ENCODE measurements at regions not wholly inside any gene's neighbourhood (a gene's known extent, or its start where the extent isn't known, plus 50 kb on each side); places are given as distances from the start of the nearest gene placed in this dataset.
"Not testable (repeated sequence)": the region's sequence is repeated elsewhere in the genome, so short reads cannot be mapped to it uniquely, and the experiment has no call there.

- Mint-ChIP-seq H3K27me3 (peaks cover 3% of the 10 kb centered on the region), H3K4me3 (no peak overlapping the region), H3K4me1 (ENCODE audit: low read depth) (peaks cover 17% of the 10 kb centered on the region), H3K27ac (no peak overlapping the region), H3K36me3 (peaks cover 3% of the 10 kb centered on the region), H3K9me3 (ENCODE audit: low read depth) (no peaks in the 10 kb centered on the region)
Observed at GRCh38 chr1:182237329-182237728, 154.3 kb downstream of the GLUL start.

GRCh38 chr1:182236651-182237077 is 154.9 kb downstream of the GLUL start:
- peaks cover 17% of the 10 kb centered on the region for H3K4me1 Mint-ChIP-seq (ENCODE audit: low read depth)
- H3K27ac Mint-ChIP-seq: no peak overlapping the region
- H3K36me3 Mint-ChIP-seq: peaks cover 3% of the 10 kb centered on the region
- H3K27me3 Mint-ChIP-seq: peaks cover 3% of the 10 kb centered on the region
- H3K4me3 Mint-ChIP-seq: no peak overlapping the region
- H3K9me3 Mint-ChIP-seq (ENCODE audit: low read depth): no peaks in the 10 kb centered on the region

DNA sequence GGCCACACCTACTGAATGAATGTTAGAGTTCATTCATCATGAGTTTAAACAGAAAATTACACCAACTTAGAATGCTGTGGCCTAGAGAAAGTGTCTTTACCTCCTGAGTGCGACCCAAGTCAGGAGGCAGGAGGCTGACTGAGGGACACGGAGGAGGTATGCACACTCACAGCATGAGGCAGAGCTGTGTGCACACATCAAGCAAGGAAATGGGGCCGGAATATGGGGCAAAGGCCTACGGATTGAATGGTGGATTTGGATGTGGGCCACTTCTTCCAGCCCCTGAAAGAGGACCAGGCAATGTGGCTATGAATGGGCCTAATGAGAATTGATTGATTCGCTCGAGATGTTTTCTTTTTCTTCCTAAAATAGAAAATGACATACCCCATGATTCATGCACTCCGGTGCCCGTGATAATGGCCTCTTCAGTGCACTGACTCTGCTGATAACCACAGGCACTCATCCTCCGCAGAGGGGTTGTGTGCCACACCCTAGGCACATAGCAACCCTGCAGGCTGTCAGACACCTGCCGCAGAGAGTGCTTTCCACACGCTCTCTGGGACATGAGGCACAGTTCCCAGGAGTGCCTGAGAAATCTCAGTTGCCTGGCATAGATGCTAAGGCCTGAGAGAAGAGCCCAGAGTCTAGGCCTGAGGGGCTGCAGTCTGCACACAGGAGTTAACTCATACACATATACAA is 155.5 kb downstream of the GLUL start:
- Mint-ChIP-seq H3K4me3 (no peak overlapping the region), H3K27ac (no peak overlapping the region), H3K36me3 (peaks cover 3% of the 10 kb centered on the region), H3K27me3 (peaks cover 3% of the 10 kb centered on the region), H3K4me1 (ENCODE audit: low read depth) (peaks cover 17% of the 10 kb centered on the region), H3K9me3 (ENCODE audit: low read depth) (no peaks in the 10 kb centered on the region)

DNA sequence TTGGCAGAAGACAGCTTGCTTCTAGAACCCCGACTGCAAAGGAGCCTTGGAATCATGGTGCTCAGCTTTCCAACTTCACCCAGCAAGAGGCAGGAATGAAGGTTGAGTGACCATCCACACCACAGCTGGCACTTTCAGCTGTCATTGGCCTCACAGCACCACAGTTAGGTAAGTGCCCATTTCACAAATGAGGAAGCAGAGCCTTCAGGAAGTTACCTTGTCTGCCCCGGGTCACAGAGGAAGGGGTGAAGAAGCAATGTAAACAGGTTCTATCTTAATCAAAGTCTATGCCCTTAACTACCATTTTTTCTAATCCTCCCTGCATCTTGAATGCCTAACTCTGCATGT is 156.0 kb downstream of the GLUL start:
- Mint-ChIP-seq H3K4me3 (no peak overlapping the region), H3K36me3 (peaks cover 2% of the 10 kb centered on the region), H3K27me3 (peaks cover 3% of the 10 kb centered on the region), H3K4me1 (ENCODE audit: low read depth) (peaks cover 17% of the 10 kb centered on the region), H3K9me3 (ENCODE audit: low read depth) (no peaks in the 10 kb centered on the region), H3K27ac (no peak overlapping the region)

- Mint-ChIP-seq H3K36me3 (no peaks in the 10 kb centered on the region), H3K4me1 (ENCODE audit: low read depth) (peaks cover under 1% of the 10 kb centered on the region), H3K4me3 (no peak overlapping the region), H3K27ac (no peak overlapping the region), H3K27me3 (no peaks in the 10 kb centered on the region), H3K9me3 (ENCODE audit: low read depth) (no peaks in the 10 kb centered on the region)
Observed at GRCh38 chr1:182229921-182230491, 161.6 kb downstream of the GLUL start.

GRCh38 chr1:182229451-182229850 is 162.1 kb downstream of the GLUL start:
- no peaks in the 10 kb centered on the region for H3K36me3 Mint-ChIP-seq

DNA sequence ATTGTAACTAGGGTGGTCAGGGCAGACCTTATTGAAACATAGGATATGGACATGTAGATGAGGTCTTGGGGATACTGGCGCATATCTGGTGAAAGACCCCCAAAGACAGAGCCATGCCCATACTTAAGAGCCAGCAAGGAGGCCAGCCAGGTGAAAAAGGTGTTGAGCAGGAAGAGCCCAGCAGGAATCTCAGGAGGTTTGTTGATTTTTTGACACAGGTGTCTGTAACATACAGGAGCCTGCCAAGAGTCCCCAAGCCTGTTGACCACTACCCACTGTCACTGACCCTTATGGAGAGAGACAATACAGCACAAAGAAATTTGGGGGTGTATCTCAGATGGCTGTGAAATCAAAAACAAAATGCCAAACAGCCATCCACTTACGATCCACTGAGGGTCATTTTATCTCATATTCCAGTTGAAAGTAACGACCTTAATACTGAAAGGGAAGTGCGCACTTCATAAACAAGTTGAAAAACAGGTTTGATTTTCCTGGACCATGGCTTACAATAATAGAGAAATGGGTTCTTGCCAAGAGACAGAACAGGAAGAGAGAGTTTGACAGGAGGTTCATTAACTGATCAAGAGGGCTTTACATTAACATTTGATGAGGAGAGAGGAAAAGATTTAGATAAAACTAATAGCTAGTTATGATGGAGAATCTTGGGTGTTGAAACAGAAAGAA is 163.6 kb downstream of the GLUL start:
- Mint-ChIP-seq H3K36me3 (no peaks in the 10 kb centered on the region), H3K4me1 (ENCODE audit: low read depth) (no peaks in the 10 kb centered on the region), H3K27ac (no peak overlapping the region), H3K4me3 (no peak overlapping the region), H3K27me3 (no peaks in the 10 kb centered on the region), H3K9me3 (ENCODE audit: low read depth) (peaks cover 6% of the 10 kb centered on the region)

More at GRCh38 chr1:182229451-182229850, 162.1 kb downstream of the GLUL start:
- no peaks in the 10 kb centered on the region for H3K27me3 Mint-ChIP-seq
- no peak overlapping the region for H3K27ac Mint-ChIP-seq
- no peaks in the 10 kb centered on the region for H3K4me1 Mint-ChIP-seq (ENCODE audit: low read depth)
- peaks cover 1% of the 10 kb centered on the region for H3K9me3 Mint-ChIP-seq (ENCODE audit: low read depth)
- no peak overlapping the region for H3K4me3 Mint-ChIP-seq

DNA sequence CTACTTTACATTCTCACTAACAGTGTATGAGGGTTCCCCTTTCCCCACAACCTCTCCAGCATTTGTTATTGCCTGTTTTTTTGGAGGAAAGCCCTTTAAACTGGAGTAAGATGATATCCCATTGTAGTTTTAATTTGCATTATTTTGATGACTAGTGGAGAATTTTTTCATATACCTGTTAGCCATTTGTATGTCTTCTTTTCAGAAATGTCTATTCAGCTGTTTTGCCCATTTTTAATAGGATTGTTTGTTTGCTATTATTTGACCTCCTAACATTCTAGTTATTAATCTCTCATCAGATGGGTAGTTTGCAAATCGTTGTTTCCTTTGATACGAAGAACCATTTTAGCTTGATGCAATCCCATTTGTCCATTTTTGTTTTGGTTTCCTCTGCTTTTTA is 165.0 kb downstream of the GLUL start:
- Mint-ChIP-seq H3K4me3 (no peak overlapping the region), H3K27ac (no peak overlapping the region), H3K36me3 (peaks cover 4% of the 10 kb centered on the region), H3K27me3 (no peaks in the 10 kb centered on the region), H3K4me1 (ENCODE audit: low read depth) (no peaks in the 10 kb centered on the region), H3K9me3 (ENCODE audit: low read depth) (peaks cover 14% of the 10 kb centered on the region)

- not testable (repeated sequence) for H3K36me3 Mint-ChIP-seq; H3K4me3 Mint-ChIP-seq; H3K27me3 Mint-ChIP-seq; H3K4me1 Mint-ChIP-seq (ENCODE audit: low read depth); H3K27ac Mint-ChIP-seq
- H3K9me3 Mint-ChIP-seq (ENCODE audit: low read depth): peaks cover 14% of the 10 kb centered on the region
Observed at GRCh38 chr1:182225755-182226154, 164.2 kb upstream of the ZNF648 start.

- H3K36me3 Mint-ChIP-seq; H3K4me3 Mint-ChIP-seq; H3K27ac Mint-ChIP-seq; H3K4me1 Mint-ChIP-seq (ENCODE audit: low read depth); H3K27me3 Mint-ChIP-seq: not testable (repeated sequence)
- peaks cover 20% of the 10 kb centered on the region for H3K9me3 Mint-ChIP-seq (ENCODE audit: low read depth)
Observed at GRCh38 chr1:182221990-182222389, 160.5 kb upstream of the ZNF648 start.

DNA sequence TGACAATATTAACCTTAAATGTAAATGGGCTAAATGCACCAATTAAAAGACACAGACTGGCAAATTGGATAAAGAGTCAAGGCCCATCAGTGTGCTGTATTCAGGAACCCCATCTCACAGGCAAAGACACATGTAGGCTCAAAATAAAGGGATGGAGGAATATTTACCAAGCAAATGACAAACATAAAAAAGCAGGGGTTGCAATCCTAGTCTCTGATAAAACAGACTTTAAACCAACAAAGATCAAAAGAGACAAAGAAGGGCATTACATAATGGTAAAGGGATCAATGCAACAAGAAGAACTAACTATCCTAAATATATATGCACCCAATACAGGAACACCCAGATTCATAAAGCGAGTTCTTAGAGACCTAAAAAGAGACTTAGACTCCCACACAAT is 159.9 kb upstream of the ZNF648 start:
- H3K36me3 Mint-ChIP-seq; H3K4me3 Mint-ChIP-seq; H3K4me1 Mint-ChIP-seq (ENCODE audit: low read depth); H3K27ac Mint-ChIP-seq; H3K27me3 Mint-ChIP-seq: not testable (repeated sequence)
- peaks cover 20% of the 10 kb centered on the region for H3K9me3 Mint-ChIP-seq (ENCODE audit: low read depth)

DNA sequence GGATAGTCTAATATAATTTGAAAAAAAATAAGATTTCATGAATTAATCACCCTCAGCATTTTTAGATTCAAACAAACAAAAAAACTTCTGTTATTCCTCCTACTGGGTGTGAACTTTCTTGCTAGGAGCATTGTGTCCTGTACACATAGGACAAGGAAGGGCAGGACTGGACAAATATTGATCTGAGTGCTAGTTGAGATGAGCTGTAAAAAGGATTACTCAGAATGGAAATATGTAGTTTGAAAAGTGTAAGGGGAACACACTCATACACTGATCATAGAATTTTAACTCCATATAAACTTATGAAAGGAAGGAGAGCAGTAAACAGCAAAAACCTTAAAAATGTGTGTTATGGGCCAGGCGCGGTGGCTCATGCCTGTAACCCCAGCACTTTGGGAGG is 156.5 kb upstream of the ZNF648 start:
- H3K27me3 Mint-ChIP-seq: peaks cover 3% of the 10 kb centered on the region
- H3K4me1 Mint-ChIP-seq (ENCODE audit: low read depth): no peaks in the 10 kb centered on the region
- peaks cover 9% of the 10 kb centered on the region for H3K36me3 Mint-ChIP-seq
- H3K4me3 Mint-ChIP-seq: no peak overlapping the region
- H3K27ac Mint-ChIP-seq: no peak overlapping the region
- peaks cover 14% of the 10 kb centered on the region for H3K9me3 Mint-ChIP-seq (ENCODE audit: low read depth)

DNA sequence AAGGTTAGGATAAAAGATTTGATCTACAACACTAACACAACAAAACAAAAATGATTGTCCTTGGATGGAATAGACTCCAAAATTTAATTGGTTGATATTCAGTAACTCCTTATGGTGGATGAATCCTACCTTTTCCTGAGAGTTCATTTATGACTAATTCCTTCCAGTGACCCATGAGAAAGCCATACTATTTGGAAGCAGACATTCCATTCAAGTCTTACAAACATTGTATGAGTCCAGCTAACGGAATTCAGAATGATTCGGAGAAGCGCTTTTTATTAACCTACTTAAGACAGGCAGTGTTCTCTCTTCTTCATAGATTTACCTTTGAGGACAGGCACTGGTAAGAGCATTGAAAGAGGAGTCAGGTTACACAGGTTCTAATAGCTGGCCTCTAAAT is 155.6 kb upstream of the ZNF648 start:
- Mint-ChIP-seq H3K9me3 (ENCODE audit: low read depth) (peaks cover 10% of the 10 kb centered on the region), H3K27ac (no peak overlapping the region), H3K27me3 (peaks cover 3% of the 10 kb centered on the region), H3K36me3 (peaks cover 9% of the 10 kb centered on the region), H3K4me3 (no peak overlapping the region), H3K4me1 (ENCODE audit: low read depth) (no peaks in the 10 kb centered on the region)

- H3K4me3 Mint-ChIP-seq: no peak overlapping the region
- H3K9me3 Mint-ChIP-seq (ENCODE audit: low read depth): peaks cover 6% of the 10 kb centered on the region
- no peak overlapping the region for H3K27ac Mint-ChIP-seq
- peaks cover 3% of the 10 kb centered on the region for H3K27me3 Mint-ChIP-seq
- H3K4me1 Mint-ChIP-seq (ENCODE audit: low read depth): no peaks in the 10 kb centered on the region
- H3K36me3 Mint-ChIP-seq: peaks cover 5% of the 10 kb centered on the region
Observed at GRCh38 chr1:182215764-182216163, 154.3 kb upstream of the ZNF648 start.

- Mint-ChIP-seq H3K36me3 (no peaks in the 10 kb centered on the region), H3K4me3 (no peak overlapping the region), H3K9me3 (ENCODE audit: low read depth) (no peaks in the 10 kb centered on the region), H3K4me1 (ENCODE audit: low read depth) (no peaks in the 10 kb centered on the region), H3K27me3 (peaks cover 3% of the 10 kb centered on the region), H3K27ac (no peak overlapping the region)
Observed at GRCh38 chr1:182213163-182213562, 151.7 kb upstream of the ZNF648 start.

DNA sequence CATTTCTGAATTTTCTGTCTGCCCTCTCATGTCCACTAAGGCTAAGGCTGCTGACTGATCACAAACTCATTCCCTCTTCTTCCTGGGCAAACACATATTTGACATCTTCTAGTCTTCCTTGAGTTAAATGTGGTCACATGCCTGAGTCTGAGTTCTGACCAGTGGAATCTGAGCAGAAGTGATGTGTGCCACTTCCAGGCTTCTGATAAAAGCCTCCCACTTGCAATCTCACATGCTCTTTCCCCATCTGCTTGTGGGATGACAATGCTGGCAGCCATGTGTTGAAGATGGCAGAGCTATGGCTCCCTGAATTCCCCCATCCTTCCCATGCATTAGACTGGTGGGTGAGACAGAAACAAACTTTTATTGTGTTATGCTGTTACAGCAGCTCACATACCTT is 149.9 kb upstream of the ZNF648 start:
- Mint-ChIP-seq H3K4me1 (ENCODE audit: low read depth) (peaks cover 3% of the 10 kb centered on the region), H3K27me3 (no peaks in the 10 kb centered on the region), H3K9me3 (ENCODE audit: low read depth) (no peaks in the 10 kb centered on the region), H3K27ac (no peak overlapping the region), H3K36me3 (no peaks in the 10 kb centered on the region), H3K4me3 (no peak overlapping the region)
